ENCODE measurements at regions not wholly inside any gene's neighbourhood (a gene's known extent, or its start where the extent isn't known, plus 50 kb on each side); places are given as distances from the start of the nearest gene placed in this dataset.

DNA sequence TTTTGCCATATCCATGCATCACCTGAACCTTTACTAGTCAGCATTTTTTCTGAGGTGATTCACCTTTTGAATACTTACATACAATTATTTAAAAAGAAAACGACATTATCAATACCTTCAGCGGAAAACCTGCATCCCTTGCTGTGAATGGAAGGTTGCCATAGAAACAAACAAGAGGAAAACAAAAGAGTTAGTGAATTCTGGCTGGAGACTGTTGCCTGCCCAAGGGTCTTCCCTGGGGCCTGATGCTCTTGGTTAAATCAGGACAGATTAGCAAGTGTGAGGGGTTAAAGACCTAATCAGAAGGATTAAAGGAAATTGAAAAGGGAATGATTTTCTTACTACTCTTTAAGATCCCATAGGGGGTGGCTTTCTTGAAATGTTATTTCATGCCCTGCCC lies 96.0 kb upstream of the WSCD2 start:
- Mint-ChIP-seq H3K27me3 (ENCODE audit: low read depth) (peaks cover 30% of the 10 kb centered on the region), H3K4me1 (peaks cover 26% of the 10 kb centered on the region), H3K4me3 (no peak overlapping the region), H3K36me3 (ENCODE audit: low read depth) (no peaks in the 10 kb centered on the region), H3K9me3 (no peaks in the 10 kb centered on the region), H3K27ac (ENCODE audit: unreplicated experiment) (no peak overlapping the region)
- TF ChIP-seq, protein P1, sequence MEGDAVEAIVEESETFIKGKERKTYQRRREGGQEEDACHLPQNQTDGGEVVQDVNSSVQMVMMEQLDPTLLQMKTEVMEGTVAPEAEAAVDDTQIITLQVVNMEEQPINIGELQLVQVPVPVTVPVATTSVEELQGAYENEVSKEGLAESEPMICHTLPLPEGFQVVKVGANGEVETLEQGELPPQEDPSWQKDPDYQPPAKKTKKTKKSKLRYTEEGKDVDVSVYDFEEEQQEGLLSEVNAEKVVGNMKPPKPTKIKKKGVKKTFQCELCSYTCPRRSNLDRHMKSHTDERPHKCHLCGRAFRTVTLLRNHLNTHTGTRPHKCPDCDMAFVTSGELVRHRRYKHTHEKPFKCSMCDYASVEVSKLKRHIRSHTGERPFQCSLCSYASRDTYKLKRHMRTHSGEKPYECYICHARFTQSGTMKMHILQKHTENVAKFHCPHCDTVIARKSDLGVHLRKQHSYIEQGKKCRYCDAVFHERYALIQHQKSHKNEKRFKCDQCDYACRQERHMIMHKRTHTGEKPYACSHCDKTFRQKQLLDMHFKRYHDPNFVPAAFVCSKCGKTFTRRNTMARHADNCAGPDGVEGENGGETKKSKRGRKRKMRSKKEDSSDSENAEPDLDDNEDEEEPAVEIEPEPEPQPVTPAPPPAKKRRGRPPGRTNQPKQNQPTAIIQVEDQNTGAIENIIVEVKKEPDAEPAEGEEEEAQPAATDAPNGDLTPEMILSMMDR (conservative IDR thresholded peaks at IDR 0.05), result no peak
- DNase-seq (ENCODE audit: low read depth, low spot score), result no peak

DNA sequence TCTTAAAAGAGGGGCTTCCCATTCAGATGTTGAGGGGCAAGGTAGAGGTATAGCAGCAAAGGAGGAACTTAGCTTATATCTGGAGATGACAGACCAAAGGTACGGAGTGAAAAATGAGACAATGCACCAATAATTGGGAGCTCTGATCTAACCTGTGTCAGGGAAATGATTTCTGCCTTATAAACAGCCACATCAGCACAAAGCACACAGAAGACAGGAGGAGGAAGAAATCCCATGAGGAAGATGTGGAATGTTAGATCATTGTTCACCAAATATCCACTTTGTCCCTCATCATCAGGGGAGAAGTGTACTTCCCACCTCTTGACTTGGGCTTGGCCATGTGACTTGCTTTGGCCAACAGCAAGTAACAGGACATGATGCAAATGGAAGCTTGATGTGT lies 93.7 kb upstream of the WSCD2 start:
- DNase-seq (ENCODE audit: low read depth, low spot score), result no peak
- Mint-ChIP-seq H3K36me3 (ENCODE audit: low read depth) (no peaks in the 10 kb centered on the region), H3K27ac (ENCODE audit: unreplicated experiment) (no peak overlapping the region), H3K4me3 (no peak overlapping the region), H3K27me3 (ENCODE audit: low read depth) (peaks cover 31% of the 10 kb centered on the region), H3K4me1 (peaks cover 26% of the 10 kb centered on the region), H3K9me3 (no peaks in the 10 kb centered on the region)
- TF ChIP-seq, protein P1 (conservative IDR thresholded peaks at IDR 0.05), result no peak

DNA sequence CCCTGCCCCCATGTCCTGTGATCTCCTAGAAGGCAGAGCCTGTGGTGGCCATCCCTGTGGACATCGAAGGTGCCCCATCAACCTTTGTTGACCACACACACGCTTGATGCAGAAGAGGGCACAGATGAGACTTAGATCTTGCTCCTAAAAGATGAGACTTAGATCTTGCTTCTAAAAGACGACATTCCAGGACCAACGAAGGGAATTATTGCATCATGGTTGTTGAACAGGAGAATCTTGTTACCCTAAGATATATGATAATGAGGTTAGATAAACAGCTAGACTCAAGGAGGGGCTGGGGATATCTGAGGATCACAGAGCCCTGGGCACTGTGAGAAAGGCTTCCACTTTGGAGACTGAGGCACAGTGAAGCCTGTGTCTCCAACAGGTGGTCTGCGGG lies 91.1 kb upstream of the WSCD2 start:
- Mint-ChIP-seq H3K36me3 (ENCODE audit: low read depth) (no peaks in the 10 kb centered on the region), H3K9me3 (no peaks in the 10 kb centered on the region)

DNA sequence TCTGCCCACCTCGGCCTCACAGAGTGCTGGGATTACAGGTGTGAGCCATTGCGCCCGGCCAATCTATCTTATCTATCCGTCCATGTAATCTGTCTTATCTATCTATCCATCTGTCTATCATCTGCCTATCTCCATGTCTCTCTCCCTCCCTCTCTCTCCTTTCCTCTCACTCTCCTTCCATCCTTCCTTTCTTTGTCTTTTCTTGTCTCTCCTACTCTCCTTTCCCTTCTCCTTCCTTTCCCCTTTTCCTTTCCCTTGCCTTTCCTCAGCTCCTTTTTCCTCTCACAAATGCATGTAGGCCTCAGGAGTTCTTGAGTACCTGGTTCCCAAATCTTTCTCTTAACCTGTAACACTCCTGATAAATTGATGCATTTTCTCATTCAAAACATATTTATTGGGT lies 89.3 kb upstream of the WSCD2 start:
- H3K4me3 Mint-ChIP-seq, result no peak overlapping the region
- peaks cover 4% of the 10 kb centered on the region for H3K4me1 Mint-ChIP-seq
- peaks cover 40% of the 10 kb centered on the region for H3K27me3 Mint-ChIP-seq (ENCODE audit: low read depth)
- no peak overlapping the region for H3K27ac Mint-ChIP-seq (ENCODE audit: unreplicated experiment)
- no peak for DNase-seq (ENCODE audit: low read depth, low spot score)
- no peaks in the 10 kb centered on the region for H3K36me3 Mint-ChIP-seq (ENCODE audit: low read depth)
- TF ChIP-seq, protein P1 (conservative IDR thresholded peaks at IDR 0.05), result no peak
- H3K9me3 Mint-ChIP-seq, result no peaks in the 10 kb centered on the region

More for the DNA sequence above, 91.1 kb upstream of the WSCD2 start:
- Mint-ChIP-seq H3K4me3 (no peak overlapping the region), H3K27me3 (ENCODE audit: low read depth) (peaks cover 40% of the 10 kb centered on the region), H3K27ac (ENCODE audit: unreplicated experiment) (no peak overlapping the region), H3K4me1 (peaks cover 9% of the 10 kb centered on the region)
- no peak for DNase-seq (ENCODE audit: low read depth, low spot score)
- TF ChIP-seq, protein P1 (conservative IDR thresholded peaks at IDR 0.05), result no peak

DNA sequence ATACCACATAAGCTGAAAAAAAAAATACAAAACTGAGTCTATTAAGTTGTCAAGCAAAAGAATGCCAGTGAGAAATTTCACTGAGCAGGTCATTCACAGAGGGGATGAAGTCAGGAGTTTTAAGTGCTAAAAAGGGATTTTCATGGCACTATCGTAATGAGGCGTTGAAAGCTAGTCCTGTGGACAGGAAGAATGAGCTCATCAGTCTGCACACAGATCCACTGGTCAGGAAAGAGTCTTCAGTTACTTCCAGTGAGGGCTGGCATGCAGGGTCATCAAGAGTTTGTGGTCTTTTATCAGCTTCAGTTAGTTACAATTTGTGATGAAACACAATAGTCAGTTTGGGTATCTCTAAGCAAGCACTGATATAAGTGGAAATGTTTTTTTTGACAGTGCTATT lies 88.1 kb upstream of the WSCD2 start:
- Mint-ChIP-seq H3K36me3 (ENCODE audit: low read depth) (no peaks in the 10 kb centered on the region), H3K9me3 (no peaks in the 10 kb centered on the region), H3K4me3 (no peak overlapping the region), H3K27me3 (ENCODE audit: low read depth) (peaks cover 37% of the 10 kb centered on the region), H3K4me1 (peaks cover 4% of the 10 kb centered on the region), H3K27ac (ENCODE audit: unreplicated experiment) (no peak overlapping the region)
- TF ChIP-seq, protein P1 (conservative IDR thresholded peaks at IDR 0.05), result no peak
- no peak for DNase-seq (ENCODE audit: low read depth, low spot score)

DNA sequence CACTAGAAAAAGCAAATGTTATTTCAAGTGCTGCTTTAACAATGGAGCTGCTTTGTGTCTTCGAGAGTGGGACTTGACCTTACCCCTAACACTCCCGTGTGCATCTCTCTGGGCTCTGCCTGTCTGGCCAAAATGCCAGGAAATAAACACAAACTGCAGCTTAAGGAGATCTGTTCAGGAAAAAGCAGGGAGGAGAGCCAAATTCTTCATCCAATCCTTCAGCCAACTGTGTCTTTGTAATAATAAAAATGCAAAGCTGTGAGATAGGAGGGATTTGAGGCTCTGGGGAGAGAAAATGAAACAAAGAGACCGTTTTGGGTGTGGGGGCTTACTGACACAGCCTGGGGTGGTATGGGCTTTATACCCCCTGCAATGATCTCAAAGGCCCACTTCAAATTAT lies 85.8 kb upstream of the WSCD2 start:
- Mint-ChIP-seq H3K9me3 (no peaks in the 10 kb centered on the region), H3K4me3 (no peak overlapping the region), H3K36me3 (ENCODE audit: low read depth) (no peaks in the 10 kb centered on the region), H3K27ac (ENCODE audit: unreplicated experiment) (no peak overlapping the region), H3K4me1 (peaks cover 4% of the 10 kb centered on the region), H3K27me3 (ENCODE audit: low read depth) (peaks cover 28% of the 10 kb centered on the region)
- TF ChIP-seq, protein P1 (conservative IDR thresholded peaks at IDR 0.05), result no peak
- no peak for DNase-seq (ENCODE audit: low read depth, low spot score)
